H9 (cell line): ENCODE measurements at regions not wholly inside any gene's neighbourhood (a gene's known extent, or its start where the extent isn't known, plus 50 kb on each side); places are given as distances from the start of the nearest gene placed in this dataset.

Source experiments
- DNase-seq: peaks from one replicate; pipeline ENCODE4 v3.0.0-alpha.2; 2017
- H2AFZ ChIP-seq: one replicate; pipeline ENCODE4 v1.6.1; 2013; ENCODE audit warnings: mild to moderate bottlenecking, low read length, control low read depth, moderate library complexity
- H2AK5ac ChIP-seq: 2 replicates; pipeline ENCODE4 v1.6.1; 2013; ENCODE audit warnings: low read length, control low read depth, mixed read lengths; ENCODE audit not compliant: insufficient read length
- H2BK120ac ChIP-seq: one replicate; pipeline ENCODE4 v1.6.1; 2013; ENCODE audit warnings: low read depth, mild to moderate bottlenecking, low read length, control low read depth, inconsistent platforms; ENCODE audit not compliant: poor library complexity, severe bottlenecking
- H2BK12ac ChIP-seq: 2 replicates; pipeline ENCODE4 v1.6.1; 2013; ENCODE audit warnings: low read length, control low read depth, mixed read lengths, low read depth; ENCODE audit not compliant: insufficient read length
- H2BK15ac ChIP-seq: 2 replicates; pipeline ENCODE4 v1.6.1; 2013; ENCODE audit warnings: low read depth, low read length, control low read depth
- H2BK20ac ChIP-seq: one replicate; pipeline ENCODE4 v1.6.1; 2013; ENCODE audit warnings: low read depth, mild to moderate bottlenecking, low read length, control low read depth, inconsistent platforms; ENCODE audit not compliant: poor library complexity, severe bottlenecking
- H2BK5ac ChIP-seq: 2 replicates; pipeline ENCODE4 v1.6.1; 2013; ENCODE audit warnings: low read length, control low read depth, mixed read lengths; ENCODE audit not compliant: insufficient read length
- H3K14ac ChIP-seq: 2 replicates; pipeline ENCODE4 v1.6.1; 2013; ENCODE audit warnings: low read length, control low read depth; ENCODE audit not compliant: insufficient read depth
- H3K18ac ChIP-seq: 2 replicates; pipeline ENCODE4 v1.6.1; 2013; ENCODE audit warnings: low read depth, mild to moderate bottlenecking, mixed read lengths, low read length, control low read depth; ENCODE audit not compliant: insufficient read length
- H3K23ac ChIP-seq: 2 replicates; pipeline ENCODE4 v1.6.1; 2013; ENCODE audit warnings: low read length, control low read depth, mixed read lengths, low read depth; ENCODE audit not compliant: insufficient read length
- H3K23me2 ChIP-seq: 2 replicates; pipeline ENCODE4 v1.6.1; 2013; ENCODE audit warnings: low read depth, mild to moderate bottlenecking, mixed read lengths, low read length, control low read depth; ENCODE audit not compliant: insufficient read length, poor library complexity, severe bottlenecking
- H3K27ac ChIP-seq: 2 replicates; pipeline ENCODE4 v1.5.1; 2013; ENCODE audit warnings: low read length, control low read depth, mixed read lengths, low read depth; ENCODE audit not compliant: insufficient read length
- H3K27me3 ChIP-seq: 2 replicates; pipeline ENCODE4 v1.6.1; 2013; ENCODE audit warnings: low read length, control low read depth, inconsistent platforms; ENCODE audit not compliant: insufficient read depth
- H3K4ac ChIP-seq: 2 replicates; pipeline ENCODE4 v1.6.1; 2013; ENCODE audit warnings: low read depth, mild to moderate bottlenecking, control low read depth, inconsistent platforms, low read length, moderate library complexity
- H3K4me1 ChIP-seq: 2 replicates; pipeline ENCODE4 v1.6.1; 2013; ENCODE audit warnings: low read length, control low read depth, inconsistent platforms; ENCODE audit not compliant: insufficient read depth
- H3K4me2 ChIP-seq: 2 replicates; pipeline ENCODE4 v1.6.1; 2013; ENCODE audit warnings: low read length, control low read depth, mixed read lengths; ENCODE audit not compliant: insufficient read length, insufficient read depth
- H3K56ac ChIP-seq: 2 replicates; pipeline ENCODE4 v1.6.1; 2013; ENCODE audit warnings: low read depth, mild to moderate bottlenecking, mixed read lengths, low read length, control low read depth; ENCODE audit not compliant: insufficient read length
- H3K79me1 ChIP-seq: 2 replicates; pipeline ENCODE4 v1.6.1; 2013; ENCODE audit warnings: low read depth, mild to moderate bottlenecking, moderate library complexity, low read length, control low read depth, inconsistent platforms; ENCODE audit not compliant: insufficient read depth, poor library complexity, severe bottlenecking
- H3K79me2 ChIP-seq: 2 replicates; pipeline ENCODE4 v1.6.1; 2013; ENCODE audit warnings: low read length, control low read depth, inconsistent platforms; ENCODE audit not compliant: insufficient read depth
- H3K9ac ChIP-seq: 2 replicates; pipeline ENCODE4 v1.6.1; 2013; ENCODE audit warnings: low read length, control low read depth, mixed read lengths; ENCODE audit not compliant: insufficient read length; ENCODE audit errors: extremely low read depth
- H3K9me3 ChIP-seq: one replicate; pipeline ENCODE4 v1.6.1; 2013; ENCODE audit warnings: low read depth, low read length, inconsistent platforms; ENCODE audit not compliant: control insufficient read depth
- H3T11ph ChIP-seq: one replicate; pipeline ENCODE4 v1.6.1; 2013; ENCODE audit warnings: mild to moderate bottlenecking, low read length, control low read depth, inconsistent platforms
- H4K20me1 ChIP-seq: one replicate; pipeline ENCODE4 v1.6.1; 2013; ENCODE audit not compliant: control insufficient read depth, insufficient read length, insufficient read depth
- H4K5ac ChIP-seq: 2 replicates; pipeline ENCODE4 v1.6.1; 2013; ENCODE audit warnings: low read depth, mild to moderate bottlenecking, mixed read lengths, low read length, control low read depth; ENCODE audit not compliant: insufficient read length
- H4K8ac ChIP-seq: replicated peaks from 2 replicates; pipeline ENCODE4 v1.6.1; 2013; ENCODE audit warnings: low read length, control low read depth, mixed read lengths, low read depth; ENCODE audit not compliant: insufficient read length
- H4K91ac ChIP-seq: 2 replicates; pipeline ENCODE4 v1.6.1; 2013; ENCODE audit warnings: low read depth, mild to moderate bottlenecking, moderate library complexity, mixed read lengths, low read length, control low read depth; ENCODE audit not compliant: insufficient read length
- H3K27ac Mint-ChIP-seq, 3 experiments: 2 replicates in 2 of 3; 3 replicates in 1 of 3; pipeline ENCODE4 v1.8.0; 2020 to 2021; ENCODE audit warnings: mixed read lengths in 3 of 3, mild to moderate bottlenecking in 1 of 3, moderate library complexity in 1 of 3
- H3K27me3 Mint-ChIP-seq: 2 replicates; pipeline ENCODE4 v1.8.0; 2021; ENCODE audit warnings: low read depth, mild to moderate bottlenecking, moderate library complexity, mixed read lengths
- H3K36me3 Mint-ChIP-seq, 3 experiments: 2 replicates in 2 of 3; 3 replicates in 1 of 3; pipeline ENCODE4 v1.8.0; 2020 to 2021; ENCODE audit warnings: low read depth in 3 of 3, mixed read lengths in 3 of 3; ENCODE audit not compliant: insufficient read depth in 1 of 3
- H3K4me1 Mint-ChIP-seq, 2 experiments: 2 replicates each; pipeline ENCODE4 v1.8.0; 2020; ENCODE audit warnings: mixed read lengths in 2 of 2
- H3K4me3 Mint-ChIP-seq, 2 experiments: 2 replicates in 1 of 2; 3 replicates in 1 of 2; pipeline ENCODE4 v1.8.0; 2020 to 2021; ENCODE audit warnings: mild to moderate bottlenecking in 2 of 2, mixed read lengths in 2 of 2, moderate library complexity in 1 of 2
- H3K9me3 Mint-ChIP-seq, 2 experiments: 2 replicates in 1 of 2; 3 replicates in 1 of 2; pipeline ENCODE4 v1.8.0; 2020; ENCODE audit warnings: mild to moderate bottlenecking in 2 of 2, mixed read lengths in 2 of 2, moderate library complexity in 1 of 2
- CTCF ChIP-seq: fragments of 200-600 bp; sonication (generic); conservative IDR thresholded peaks from 3 replicates; pipeline ENCODE4 v1.8.0; 2021; ENCODE audit warnings: antibody characterized with exemption, mild to moderate bottlenecking
- WGBS: extraction: QIAGEN DNeasy Blood & Tissue Kit; methylation state at CpG from one replicate; pipeline ENCODE4 v1.1.7; 2013; ENCODE audit warnings: missing lambda C conversion rate, low lambda C conversion rate, mixed read lengths; ENCODE audit not compliant: insufficient read length; ENCODE audit errors: extremely low coverage; 5-methylcytosine and 5-hydroxymethylcytosine counted together

- WGBS = no CpG with 5 or more reads among the region's 3 CpGs
- no peak overlapping the region for H3K18ac ChIP-seq
- no peak for TF ChIP-seq CTCF
- no peak overlapping the region for H3K27ac ChIP-seq
- H3T11ph ChIP-seq = no peak overlapping the region
- peaks cover 2% of the 10 kb centered on the region in 2 experiments; a peak in 1 of 5 replicates for H3K9me3 Mint-ChIP-seq
- no peak overlapping the region for H4K5ac ChIP-seq
- no peak overlapping the region; a peak in 1 of 7 replicates for H3K27ac Mint-ChIP-seq
- no peaks in the 10 kb centered on the region for H3K79me2 ChIP-seq
- no peaks in the 10 kb centered on the region for H3K36me3 Mint-ChIP-seq
- no peak overlapping the region for H2BK15ac ChIP-seq
- no peak overlapping the region for H2BK120ac ChIP-seq
- peaks cover 27 to 31% of the 10 kb centered on the region in 2 experiments for H3K4me1 Mint-ChIP-seq
- no peak overlapping the region for H3K4me3 Mint-ChIP-seq
- no peak overlapping the region for H2BK12ac ChIP-seq
- no peak overlapping the region for H3K14ac ChIP-seq
- H3K4ac ChIP-seq = no peak overlapping the region
- peaks cover 1% of the 10 kb centered on the region; the same call in 1 of the 2 replicates for H3K27me3 Mint-ChIP-seq
- H4K91ac ChIP-seq = no peak overlapping the region
- no peaks in the 10 kb centered on the region for H3K23me2 ChIP-seq
- no peak overlapping the region for H3K23ac ChIP-seq
- H4K20me1 ChIP-seq = no peaks in the 10 kb centered on the region
- H3K4me2 ChIP-seq = no peak overlapping the region
- no peak overlapping the region for H2BK5ac ChIP-seq
- no peak overlapping the region for H2AK5ac ChIP-seq
- H3K27me3 ChIP-seq = no peaks in the 10 kb centered on the region
- H3K9ac ChIP-seq = no peak overlapping the region
- no peaks in the 10 kb centered on the region for H3K79me1 ChIP-seq
- H2AFZ ChIP-seq = no peak overlapping the region
- H3K56ac ChIP-seq = no peak overlapping the region
- DNase-seq = no peak
- H3K4me1 ChIP-seq = peaks cover 4% of the 10 kb centered on the region; the same call in 1 of the 2 replicates
- no peak overlapping the region for H2BK20ac ChIP-seq
- no peak overlapping the region for H4K8ac ChIP-seq
- no peaks in the 10 kb centered on the region for H3K9me3 ChIP-seq
Measured at GRCh38 chr9:96138616-96139015, 163.4 kb downstream of the HSD17B3 start.
